Neural cell (in vitro differentiated cells): ENCODE measurements at regions not wholly inside any gene's neighbourhood (a gene's known extent, or its start where the extent isn't known, plus 50 kb on each side); places are given as distances from the start of the nearest gene placed in this dataset.
A peak's percentile ranks its signal among the peaks of the same experiment; 100 is the strongest.

Source experiments
- H2AFZ ChIP-seq: fragments of 200-600, 300-800 bp; sonication (generic), shearing (Covaris generic); 2 replicates; pipeline ENCODE4 v1.6.0; 2014; ENCODE audit warnings: low read depth, mild to moderate bottlenecking, antibody characterized with exemption, low read length, moderate library complexity
- H3F3A ChIP-seq: fragments of 200-600 bp; shearing (Covaris generic); 2 replicates; pipeline ENCODE4 v1.6.1; 2016; ENCODE audit warnings: mild to moderate bottlenecking, moderate library complexity, mixed read lengths, antibody characterized with exemption, low read length; ENCODE audit not compliant: insufficient read depth, poor library complexity, severe bottlenecking
- H3K27ac ChIP-seq: fragments of 200-600, 300-800 bp; sonication (generic), shearing (Covaris generic); 2 replicates; pipeline ENCODE4 v1.5.1; 2014; ENCODE audit warnings: mild to moderate bottlenecking, low read length, moderate library complexity
- H3K27me3 ChIP-seq: fragments of 300-800, 200-600 bp; sonication (generic), shearing (Covaris generic); 2 replicates; pipeline ENCODE4 v1.6.0; 2014; ENCODE audit warnings: mild to moderate bottlenecking, low read depth, low read length, moderate library complexity; ENCODE audit not compliant: insufficient read depth
- H3K36me3 ChIP-seq: fragments of 300-800, 200-600 bp; sonication (generic), shearing (Covaris generic); 2 replicates; pipeline ENCODE4 v1.5.1; 2014; ENCODE audit warnings: mild to moderate bottlenecking, antibody characterized with exemption, low read length, moderate library complexity; ENCODE audit not compliant: insufficient read depth
- H3K4me2 ChIP-seq: fragments of 300-800, 200-600 bp; sonication (generic), shearing (Covaris generic); 2 replicates; pipeline ENCODE4 v1.6.0; 2014; ENCODE audit warnings: mild to moderate bottlenecking, low read length
- H3K4me3 ChIP-seq: fragments of 300-800, 200-600 bp; sonication (generic), shearing (Covaris generic); 2 replicates; pipeline ENCODE4 v1.5.1; 2014; ENCODE audit warnings: mild to moderate bottlenecking, low read length, moderate library complexity
- H3K79me2 ChIP-seq: fragments of 200-600 bp; shearing (Covaris generic); replicated peaks from 2 replicates; pipeline ENCODE4 v1.6.0; 2014; ENCODE audit warnings: mild to moderate bottlenecking, low read length, moderate library complexity; ENCODE audit not compliant: insufficient read depth
- H3K9ac ChIP-seq: fragments of 300-800, 200-600 bp; sonication (generic), shearing (Covaris generic); 2 replicates; pipeline ENCODE4 v1.6.1; 2016; ENCODE audit warnings: mild to moderate bottlenecking, low read length, mixed read lengths
- H3K9me2 ChIP-seq: fragments of 200-600 bp; shearing (Covaris generic); 2 replicates; pipeline ENCODE4 v1.6.1; 2016; ENCODE audit warnings: mild to moderate bottlenecking, low read length, mixed read lengths; ENCODE audit not compliant: insufficient read depth
- H3K9me3 ChIP-seq: fragments of 200-600, 300-800 bp; sonication (generic), shearing (Covaris generic); 2 replicates; pipeline ENCODE4 v1.6.1; 2016; ENCODE audit warnings: mild to moderate bottlenecking, mixed run types, low read length, moderate library complexity, mixed read lengths
- H4K20me1 ChIP-seq: fragments of 200-600 bp; shearing (Covaris generic); 2 replicates; pipeline ENCODE4 v1.6.1; 2016; ENCODE audit warnings: mild to moderate bottlenecking, mixed run types; ENCODE audit not compliant: insufficient read depth
- CTCF ChIP-seq: fragments of 450-650 bp; IDR thresholded peaks from 2 replicates; pipeline ENCODE4 v1.5.1; 2014; ENCODE audit warnings: antibody characterized with exemption, mild to moderate bottlenecking, moderate library complexity; ENCODE audit not compliant: poor library complexity, severe bottlenecking
- EP300 ChIP-seq: fragments of 450-650 bp; conservative IDR thresholded peaks from 2 replicates; pipeline ENCODE4 v1.6.1; 2014; ENCODE audit warnings: antibody characterized with exemption, mild to moderate bottlenecking, moderate library complexity; ENCODE audit not compliant: poor library complexity, severe bottlenecking
- EZH2 ChIP-seq: fragments of 200-600, 300-800 bp; shearing (Covaris generic), sonication (generic); IDR thresholded peaks from 2 replicates; pipeline ENCODE4 v1.6.1; 2014; ENCODE audit warnings: antibody characterized with exemption, low read length, borderline replicate concordance, mild to moderate bottlenecking; ENCODE audit not compliant: insufficient read depth, poor library complexity, severe bottlenecking
- MXI1 ChIP-seq: fragments of 450-650 bp; conservative IDR thresholded peaks from 2 replicates; pipeline ENCODE4 v1.6.1; 2014; ENCODE audit warnings: antibody characterized with exemption, mild to moderate bottlenecking; ENCODE audit not compliant: poor library complexity, severe bottlenecking
- POLR2AphosphoS5 ChIP-seq: IDR thresholded peaks from 2 replicates; pipeline ENCODE4 v1.6.1; 2012
- RAD21 ChIP-seq: fragments of 450-650 bp; conservative IDR thresholded peaks from 2 replicates; pipeline ENCODE4 v1.6.1; 2014; ENCODE audit warnings: antibody characterized with exemption, mild to moderate bottlenecking, moderate library complexity
- REST ChIP-seq: IDR thresholded peaks from 2 replicates; pipeline ENCODE4 v1.6.1; 2012; ENCODE audit warnings: borderline replicate concordance
- SMC3 ChIP-seq: fragments of 450-650 bp; conservative IDR thresholded peaks from 2 replicates; pipeline ENCODE4 v1.6.1; 2014; ENCODE audit warnings: antibody characterized with exemption, mild to moderate bottlenecking, moderate library complexity; ENCODE audit not compliant: poor library complexity
- TAF1 ChIP-seq: IDR thresholded peaks from 2 replicates; pipeline ENCODE4 v1.6.1; 2012; ENCODE audit warnings: low read depth

- no peak overlapping the region for H2AFZ ChIP-seq
- H3K79me2 ChIP-seq: no peaks in the 10 kb centered on the region
Measured at GRCh38 chr18:54035927-54036326, 188.5 kb downstream of the MBD2 start.

GRCh38 chr18:54033052-54033451 lies 191.4 kb downstream of the MBD2 start:
- Histone ChIP-seq H2AFZ (no peak overlapping the region), H3K27me3 (no peaks in the 10 kb centered on the region), H4K20me1 (no peaks in the 10 kb centered on the region), H3K9me3 (no peaks in the 10 kb centered on the region), H3K9ac (no peak overlapping the region), H3K9me2 (no peaks in the 10 kb centered on the region), H3F3A (no peaks in the 10 kb centered on the region), H3K79me2 (no peaks in the 10 kb centered on the region), H3K4me3 (no peak overlapping the region), H3K4me2 (no peak overlapping the region), H3K36me3 (no peaks in the 10 kb centered on the region), H3K27ac (no peak overlapping the region)
- TF ChIP-seq SMC3 (no peak), EZH2 (no peak), EP300 (no peak), REST (no peak), MXI1 (no peak), CTCF (no peak), POLR2AphosphoS5 (no peak), TAF1 (no peak), RAD21 (no peak)

More at GRCh38 chr18:54035927-54036326, 188.5 kb downstream of the MBD2 start:
- Histone ChIP-seq H3K9ac (no peak overlapping the region), H3F3A (no peaks in the 10 kb centered on the region), H3K9me2 (no peaks in the 10 kb centered on the region), H3K27ac (no peak overlapping the region), H3K27me3 (no peaks in the 10 kb centered on the region), H3K9me3 (no peaks in the 10 kb centered on the region), H4K20me1 (no peaks in the 10 kb centered on the region), H3K4me3 (no peak overlapping the region), H3K36me3 (no peaks in the 10 kb centered on the region), H3K4me2 (no peak overlapping the region)
- TF ChIP-seq MXI1: no peak
- peak; percentile 40 for TF ChIP-seq EP300

GRCh38 chr18:54032412-54032811 lies 192.1 kb downstream of the MBD2 start:
- no peak overlapping the region for H3K4me2 ChIP-seq
- H3K27ac ChIP-seq: no peak overlapping the region
- H3K9me3 ChIP-seq: no peaks in the 10 kb centered on the region
- H3K4me3 ChIP-seq: no peak overlapping the region
- H3K27me3 ChIP-seq: no peaks in the 10 kb centered on the region
- H4K20me1 ChIP-seq: no peaks in the 10 kb centered on the region
- no peak overlapping the region for H3K9ac ChIP-seq
- no peak overlapping the region for H2AFZ ChIP-seq
- no peaks in the 10 kb centered on the region for H3F3A ChIP-seq
- no peak for TF ChIP-seq EZH2
- TF ChIP-seq REST: no peak
- TF ChIP-seq MXI1: no peak
- no peak for TF ChIP-seq RAD21
- TF ChIP-seq SMC3: no peak
- TF ChIP-seq CTCF: no peak
- no peak for TF ChIP-seq EP300
- TF ChIP-seq POLR2AphosphoS5: no peak
- H3K36me3 ChIP-seq: no peaks in the 10 kb centered on the region
- no peaks in the 10 kb centered on the region for H3K9me2 ChIP-seq
- no peaks in the 10 kb centered on the region for H3K79me2 ChIP-seq
